ENCODE measurements at regions not wholly inside any gene's neighbourhood (a gene's known extent, or its start where the extent isn't known, plus 50 kb on each side); places are given as distances from the start of the nearest gene placed in this dataset.

DNA sequence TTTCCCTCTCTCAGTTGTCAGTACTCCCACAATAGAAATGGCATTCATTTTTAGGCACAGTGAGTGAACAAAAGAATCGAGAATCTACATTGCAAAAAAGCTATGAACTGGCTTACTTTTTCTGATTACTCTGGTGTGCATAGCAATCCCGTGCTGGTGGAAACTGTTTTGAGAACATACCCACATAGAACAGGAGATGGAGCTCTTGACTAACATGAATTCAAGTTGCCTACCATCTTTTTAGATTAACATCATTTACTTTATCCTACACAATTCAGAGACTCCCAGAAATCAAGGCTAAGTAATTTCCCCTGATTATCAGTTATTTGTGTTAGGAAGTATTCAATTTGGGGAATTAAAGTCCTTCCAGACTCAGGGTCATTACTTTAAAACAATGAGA lies 326.6 kb downstream of the ARPP21 start:
- TF ChIP-seq, protein P1, sequence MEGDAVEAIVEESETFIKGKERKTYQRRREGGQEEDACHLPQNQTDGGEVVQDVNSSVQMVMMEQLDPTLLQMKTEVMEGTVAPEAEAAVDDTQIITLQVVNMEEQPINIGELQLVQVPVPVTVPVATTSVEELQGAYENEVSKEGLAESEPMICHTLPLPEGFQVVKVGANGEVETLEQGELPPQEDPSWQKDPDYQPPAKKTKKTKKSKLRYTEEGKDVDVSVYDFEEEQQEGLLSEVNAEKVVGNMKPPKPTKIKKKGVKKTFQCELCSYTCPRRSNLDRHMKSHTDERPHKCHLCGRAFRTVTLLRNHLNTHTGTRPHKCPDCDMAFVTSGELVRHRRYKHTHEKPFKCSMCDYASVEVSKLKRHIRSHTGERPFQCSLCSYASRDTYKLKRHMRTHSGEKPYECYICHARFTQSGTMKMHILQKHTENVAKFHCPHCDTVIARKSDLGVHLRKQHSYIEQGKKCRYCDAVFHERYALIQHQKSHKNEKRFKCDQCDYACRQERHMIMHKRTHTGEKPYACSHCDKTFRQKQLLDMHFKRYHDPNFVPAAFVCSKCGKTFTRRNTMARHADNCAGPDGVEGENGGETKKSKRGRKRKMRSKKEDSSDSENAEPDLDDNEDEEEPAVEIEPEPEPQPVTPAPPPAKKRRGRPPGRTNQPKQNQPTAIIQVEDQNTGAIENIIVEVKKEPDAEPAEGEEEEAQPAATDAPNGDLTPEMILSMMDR (conservative IDR thresholded peaks at IDR 0.05 in 1 of 2, IDR thresholded peaks at IDR 0.05 in 1 of 2; ENCODE audit: extremely low read depth in 1 of 2, insufficient read depth in 1 of 2, low read depth in 1 of 2, low read length in 2 of 2), result peak; percentile 39 to 62
- TF ChIP-seq EZH2 (IDR thresholded peaks at IDR 0.05; ENCODE audit: borderline replicate concordance, low read length), result no peak
